Mammary epithelial cell (primary cell): ENCODE measurements at regions not wholly inside any gene's neighbourhood (a gene's known extent, or its start where the extent isn't known, plus 50 kb on each side); places are given as distances from the start of the nearest gene placed in this dataset.

ENCODE experiments used
- EZH2 ChIP-seq: IDR thresholded peaks from 2 replicates; pipeline ENCODE4 v1.6.1; 2012; ENCODE audit warnings: low read length, inconsistent platforms, borderline replicate concordance
- TF ChIP-seq, protein P1 (sequence below), 2 donors: IDR thresholded peaks in 1 of 2; conservative IDR thresholded peaks in 1 of 2; 2 replicates each; pipeline ENCODE4 v1.5.1; 2011 to 2012; ENCODE audit warnings: inconsistent platforms in 2 of 2, low read length in 2 of 2, mild to moderate bottlenecking in 2 of 2, control low read depth in 1 of 2, low read depth in 1 of 2; ENCODE audit not compliant: insufficient read depth in 1 of 2; ENCODE audit errors: extremely low read depth in 1 of 2

DNA sequence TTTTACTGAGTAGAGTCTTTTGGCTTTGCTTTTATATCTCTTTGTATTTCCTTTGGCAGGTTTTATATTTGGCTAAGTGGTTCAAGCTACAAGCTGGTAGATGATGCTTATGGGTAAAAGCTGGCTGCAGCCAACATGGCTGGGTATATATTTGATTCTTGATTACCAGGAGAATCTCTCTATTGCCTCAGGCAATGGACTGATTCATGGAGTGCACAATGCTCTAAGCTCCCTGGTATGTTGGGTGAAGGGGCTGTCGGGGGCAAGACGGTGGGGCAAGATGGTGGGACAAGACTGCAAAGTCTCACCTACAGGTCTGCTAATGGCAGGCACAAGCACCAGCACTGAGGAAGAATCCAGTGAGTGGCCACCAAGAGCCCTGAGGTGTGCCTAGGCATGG, 366.6 kb downstream of the DMAC1 start:
- TF ChIP-seq, protein P1, sequence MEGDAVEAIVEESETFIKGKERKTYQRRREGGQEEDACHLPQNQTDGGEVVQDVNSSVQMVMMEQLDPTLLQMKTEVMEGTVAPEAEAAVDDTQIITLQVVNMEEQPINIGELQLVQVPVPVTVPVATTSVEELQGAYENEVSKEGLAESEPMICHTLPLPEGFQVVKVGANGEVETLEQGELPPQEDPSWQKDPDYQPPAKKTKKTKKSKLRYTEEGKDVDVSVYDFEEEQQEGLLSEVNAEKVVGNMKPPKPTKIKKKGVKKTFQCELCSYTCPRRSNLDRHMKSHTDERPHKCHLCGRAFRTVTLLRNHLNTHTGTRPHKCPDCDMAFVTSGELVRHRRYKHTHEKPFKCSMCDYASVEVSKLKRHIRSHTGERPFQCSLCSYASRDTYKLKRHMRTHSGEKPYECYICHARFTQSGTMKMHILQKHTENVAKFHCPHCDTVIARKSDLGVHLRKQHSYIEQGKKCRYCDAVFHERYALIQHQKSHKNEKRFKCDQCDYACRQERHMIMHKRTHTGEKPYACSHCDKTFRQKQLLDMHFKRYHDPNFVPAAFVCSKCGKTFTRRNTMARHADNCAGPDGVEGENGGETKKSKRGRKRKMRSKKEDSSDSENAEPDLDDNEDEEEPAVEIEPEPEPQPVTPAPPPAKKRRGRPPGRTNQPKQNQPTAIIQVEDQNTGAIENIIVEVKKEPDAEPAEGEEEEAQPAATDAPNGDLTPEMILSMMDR (conservative IDR thresholded peaks at IDR 0.05 in 1 of 2, IDR thresholded peaks at IDR 0.05 in 1 of 2; ENCODE audit: extremely low read depth in 1 of 2, insufficient read depth in 1 of 2, low read depth in 1 of 2, low read length in 2 of 2): no peak
- TF ChIP-seq EZH2: no peak
